NCI-H2171 treated with DMSO at 0.1 percent for 48 hours (cell line): ENCODE measurements at regions not wholly inside any gene's neighbourhood (a gene's known extent, or its start where the extent isn't known, plus 50 kb on each side); places are given as distances from the start of the nearest gene placed in this dataset.
"Not testable (repeated sequence)": the region's sequence is repeated elsewhere in the genome, so short reads cannot be mapped to it uniquely, and the experiment has no call there.

Experiments
- DNase-seq: peaks from one replicate; lab custom pipeline; 2025; lab: John Stamatoyannopoulos, UW

DNA sequence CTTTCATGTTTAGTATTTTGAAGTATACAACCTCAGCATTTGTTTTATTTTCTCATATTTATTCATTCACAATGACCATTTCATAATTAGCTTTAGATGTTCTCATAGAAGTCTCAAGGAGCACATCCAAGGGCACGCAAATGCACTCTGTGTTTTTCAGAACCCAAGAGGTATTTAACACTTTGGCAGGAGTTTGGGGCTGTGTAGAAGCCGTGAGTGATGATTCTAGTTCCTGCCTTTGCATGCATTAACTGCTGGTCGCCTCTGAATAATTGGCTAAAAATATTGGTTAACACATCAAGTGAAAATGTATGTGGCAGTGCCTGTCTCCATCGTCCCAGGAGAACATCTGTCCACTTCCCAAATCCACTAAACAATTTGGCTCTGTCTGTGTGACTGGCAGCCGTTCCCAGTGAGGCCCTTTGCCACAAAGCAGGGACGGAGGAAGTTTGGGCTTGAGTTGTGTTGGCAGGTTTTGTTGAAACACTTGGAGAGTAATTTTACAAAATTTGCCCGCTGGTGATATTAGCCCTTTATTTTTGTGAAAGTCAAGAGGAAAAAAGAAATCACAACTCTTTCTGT is 730.7 kb upstream of the SLIT2 start:
- DNase-seq: peak; percentile 4

DNA sequence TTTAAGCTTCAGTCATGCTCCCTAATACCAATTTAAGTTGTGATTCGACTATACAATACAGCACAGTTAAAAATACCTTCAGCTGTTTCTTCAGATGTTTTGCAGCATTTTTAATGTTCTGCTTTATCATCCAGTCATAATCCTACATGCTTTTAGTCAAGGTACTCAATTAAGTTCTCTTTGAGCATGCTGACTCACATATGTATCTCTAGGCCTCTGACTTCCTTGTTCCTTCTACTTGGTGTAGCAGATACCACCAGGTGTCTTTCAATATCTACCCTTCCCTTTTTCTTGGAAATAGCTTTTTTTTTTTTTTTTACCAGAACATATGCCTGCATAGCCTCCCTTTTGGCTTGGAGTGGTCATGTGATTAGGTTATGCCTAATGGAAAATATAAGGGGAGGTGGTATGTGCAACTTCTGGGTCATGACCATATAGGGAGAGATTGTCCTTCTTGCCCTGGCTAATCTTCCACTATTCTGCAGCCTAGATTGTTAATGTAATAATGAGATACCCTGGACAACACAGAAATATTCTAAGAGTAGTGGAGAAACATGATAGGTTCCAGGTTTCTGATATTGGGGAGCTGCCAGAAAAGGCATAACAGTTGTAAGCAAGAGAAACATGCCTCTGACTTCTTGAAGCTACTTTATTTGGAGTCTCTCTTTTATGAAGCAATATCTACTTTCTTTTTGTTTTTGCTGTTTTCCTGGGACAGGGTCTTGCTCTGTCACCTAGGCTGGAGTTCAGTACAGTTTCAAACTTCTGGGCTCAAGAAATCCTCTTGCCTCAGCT is 737.2 kb upstream of the SLIT2 start:
- DNase-seq: peak; percentile 24

DNA sequence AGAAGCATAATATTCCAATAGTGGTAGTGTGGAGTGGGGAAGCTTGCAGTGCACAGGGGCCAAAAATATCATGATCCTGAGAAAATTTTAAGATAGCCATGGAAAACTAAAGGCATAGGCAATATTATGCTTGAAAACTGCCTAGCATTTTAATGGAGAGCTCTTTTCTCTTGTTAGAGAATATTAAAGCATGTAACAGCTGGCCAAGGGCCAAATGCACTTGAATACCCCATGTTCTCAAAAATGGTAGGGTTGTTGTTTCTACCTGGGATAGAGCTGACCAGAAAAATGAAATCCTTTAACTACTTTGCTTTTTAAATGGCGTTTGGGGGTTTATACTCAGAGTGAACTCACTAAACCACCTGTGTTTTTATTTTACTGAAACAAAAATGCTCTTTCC is 739.6 kb upstream of the SLIT2 start:
- no peak for DNase-seq

DNA sequence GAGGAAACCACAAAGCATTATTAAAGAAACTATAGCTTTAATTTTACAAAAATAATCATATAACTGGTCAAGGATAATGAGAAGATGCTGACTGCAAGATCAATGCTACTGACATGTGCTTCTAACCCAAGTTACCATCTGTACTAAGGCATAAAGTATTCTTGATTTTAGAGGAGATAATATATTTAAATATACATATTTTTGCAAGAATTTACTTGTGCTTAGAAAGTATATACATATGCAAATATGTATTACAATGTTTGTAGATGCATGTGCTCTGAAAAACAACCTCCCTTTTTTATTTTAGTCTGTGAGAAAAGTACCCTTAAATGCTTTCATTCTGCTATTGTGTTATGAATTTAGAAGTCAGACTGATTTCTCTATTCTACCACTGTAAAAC is 740.7 kb upstream of the SLIT2 start:
- no peak for DNase-seq

DNA sequence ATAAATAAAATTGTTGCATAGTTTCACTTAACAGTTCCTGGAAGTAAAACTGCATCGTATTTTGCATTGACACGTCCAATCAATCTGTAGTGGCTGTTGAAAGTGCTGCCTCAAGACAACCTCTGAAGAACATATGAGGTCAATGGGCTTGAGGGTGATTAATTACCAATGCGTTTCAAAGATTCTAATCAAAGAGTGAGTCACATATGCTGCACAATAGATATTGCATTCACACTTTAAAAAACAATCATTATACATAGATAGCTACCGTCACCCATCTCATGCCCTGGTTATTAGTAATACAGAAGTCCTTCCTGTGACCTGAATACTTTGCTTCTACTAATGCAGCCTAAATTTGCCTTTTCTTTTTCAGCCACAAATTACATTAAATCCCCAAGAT is 743.3 kb upstream of the SLIT2 start:
- DNase-seq: no peak

DNA sequence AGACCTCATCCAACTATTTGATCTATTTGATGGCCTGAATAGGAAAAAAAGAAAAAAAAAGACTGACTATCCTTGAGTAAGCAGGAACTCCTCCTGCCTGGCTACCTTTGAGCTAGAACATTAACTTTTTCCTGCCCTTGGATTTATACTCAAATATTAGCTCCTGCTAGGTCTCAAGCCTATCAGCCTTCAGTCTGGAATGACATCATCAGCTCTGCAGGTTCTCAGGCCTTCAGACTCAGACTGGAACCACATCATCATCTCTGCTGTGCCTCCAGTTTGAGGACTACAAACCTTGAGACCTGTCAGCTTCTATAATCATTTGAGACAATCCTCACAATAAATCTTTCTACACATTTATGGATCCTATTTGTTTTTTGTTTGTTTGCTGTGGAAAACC is 754.0 kb upstream of the SLIT2 start:
- DNase-seq: no peak

DNA sequence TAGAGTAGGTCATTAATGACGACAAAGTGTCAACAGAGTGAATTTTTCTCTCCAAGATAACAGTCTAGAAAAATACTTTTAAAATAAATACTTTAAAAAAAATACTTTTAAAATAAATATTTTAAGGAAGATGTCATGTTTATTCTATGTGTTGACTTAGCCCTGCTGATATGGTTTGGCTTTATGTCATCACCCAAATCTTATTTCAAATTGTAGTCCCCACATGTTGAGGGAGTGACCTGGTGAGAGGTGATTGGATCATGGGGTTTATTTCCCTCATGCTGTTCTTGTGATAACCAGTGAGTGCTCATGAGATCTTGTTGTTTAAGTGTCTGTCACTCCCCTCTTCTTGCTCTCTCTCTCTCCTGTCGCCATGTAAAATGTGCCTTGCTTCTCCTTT is 754.9 kb upstream of the SLIT2 start:
- no peak for DNase-seq

DNA sequence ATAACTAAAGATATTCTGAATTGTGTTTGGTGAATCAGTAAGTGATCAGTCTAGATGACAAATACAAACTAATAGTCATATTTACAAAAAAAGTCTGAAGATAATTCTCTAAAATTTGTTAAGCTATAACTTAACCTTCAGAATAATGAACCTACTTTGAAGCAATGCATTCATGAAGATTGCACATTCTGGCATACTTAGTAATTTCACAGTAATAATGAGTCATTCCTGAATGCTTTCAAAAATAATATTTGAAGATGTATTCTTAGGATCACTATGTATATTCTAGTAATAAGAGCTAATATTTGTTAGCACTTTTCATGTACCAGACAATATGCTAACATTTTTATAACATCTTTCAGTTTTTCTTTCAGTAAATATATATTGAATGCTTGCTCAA is 756.7 kb upstream of the SLIT2 start:
- no peak for DNase-seq

DNA sequence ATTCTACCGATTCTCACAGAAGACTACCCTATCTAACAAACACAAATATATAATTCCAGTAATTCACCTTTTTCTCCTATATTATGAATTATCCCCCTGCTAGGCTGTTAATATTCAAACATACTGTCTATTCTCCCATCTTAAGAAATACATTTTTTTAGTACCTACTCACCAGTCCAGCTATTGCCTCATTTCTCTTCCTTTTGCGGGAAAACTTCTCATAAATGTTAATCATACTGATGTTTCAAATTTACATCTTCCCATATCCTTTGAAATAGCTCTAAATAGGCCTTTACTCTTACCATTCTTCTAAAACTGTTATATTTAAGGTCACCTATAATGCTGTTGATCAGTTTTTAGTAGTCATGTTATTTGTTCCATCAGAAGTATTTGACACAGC is 759.1 kb upstream of the SLIT2 start:
- DNase-seq: no peak

DNA sequence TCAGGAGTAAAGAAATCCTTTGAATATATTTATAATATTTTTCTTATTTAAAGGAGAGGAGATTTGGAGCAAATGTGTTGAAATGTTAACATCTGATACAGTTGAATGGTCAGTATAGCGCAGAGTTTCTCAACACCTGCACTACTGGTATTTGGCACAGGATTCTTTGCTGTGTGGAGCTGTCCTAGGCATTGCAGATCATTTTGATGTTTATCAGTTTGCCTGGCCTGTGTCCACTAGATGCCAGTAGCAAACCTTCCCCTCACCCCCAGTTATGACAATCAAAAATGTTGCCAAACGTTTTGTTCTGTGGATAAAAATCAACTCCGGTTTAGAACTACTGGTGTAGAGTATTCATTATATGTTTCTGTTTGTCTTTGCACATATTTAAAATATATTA is 765.3 kb upstream of the SLIT2 start:
- peak; percentile 3 for DNase-seq

DNA sequence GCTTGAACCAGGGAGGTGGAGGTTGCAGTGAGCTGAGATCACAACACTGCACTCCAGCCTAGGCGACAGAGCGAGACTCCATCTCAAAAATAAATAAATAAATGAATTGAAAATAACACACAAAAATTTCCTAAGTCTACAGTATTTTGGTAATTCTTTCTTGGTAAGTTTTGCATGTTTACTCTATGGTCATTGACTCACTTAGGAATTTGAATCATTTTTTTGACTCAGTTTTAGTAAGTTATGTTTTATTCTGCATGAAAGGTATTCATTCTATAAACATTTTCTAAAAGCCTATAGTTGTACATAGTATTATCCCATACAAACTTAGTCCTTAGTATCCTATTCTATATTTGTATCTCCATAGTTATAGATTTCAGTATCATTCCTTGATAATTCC is 772.9 kb upstream of the SLIT2 start:
- no peak for DNase-seq

DNA sequence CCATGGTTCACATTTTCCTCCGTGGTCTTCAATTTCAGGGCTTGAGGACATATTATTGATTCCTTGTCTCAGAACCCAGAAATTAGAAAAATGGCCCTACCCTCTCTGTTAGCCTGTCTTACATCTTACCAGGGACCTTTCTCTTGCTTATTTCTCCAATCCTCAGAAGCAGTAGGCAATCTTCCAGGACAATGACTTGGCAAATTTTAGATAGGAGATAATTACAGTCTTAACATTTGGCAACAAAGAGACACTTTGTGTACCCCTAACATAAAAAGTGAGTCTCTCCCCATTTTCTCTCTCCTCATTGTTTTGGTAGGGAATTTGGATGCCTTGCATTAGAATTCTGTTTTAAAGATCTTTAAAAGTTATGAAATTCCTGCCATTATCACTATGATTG is 778.1 kb upstream of the SLIT2 start:
- DNase-seq: no peak

DNA sequence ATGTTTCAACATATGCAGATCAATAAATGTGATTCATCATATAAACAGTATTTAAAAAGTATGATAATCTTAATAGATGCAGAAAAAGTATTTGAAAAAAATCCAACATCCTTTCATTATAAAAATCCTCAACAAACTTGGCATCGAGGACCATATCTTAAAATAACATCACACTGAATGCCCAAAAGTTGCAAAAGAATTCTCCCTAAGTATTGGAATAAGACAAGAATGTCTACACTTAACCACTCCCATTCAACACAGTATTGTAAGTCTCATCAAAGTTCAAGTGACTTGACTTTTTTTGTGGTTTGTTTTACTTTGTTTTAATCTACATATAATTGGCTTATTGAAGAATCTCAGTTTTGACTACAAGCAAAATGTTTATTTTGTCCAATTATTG is 779.0 kb upstream of the SLIT2 start:
- DNase-seq: no peak

DNA sequence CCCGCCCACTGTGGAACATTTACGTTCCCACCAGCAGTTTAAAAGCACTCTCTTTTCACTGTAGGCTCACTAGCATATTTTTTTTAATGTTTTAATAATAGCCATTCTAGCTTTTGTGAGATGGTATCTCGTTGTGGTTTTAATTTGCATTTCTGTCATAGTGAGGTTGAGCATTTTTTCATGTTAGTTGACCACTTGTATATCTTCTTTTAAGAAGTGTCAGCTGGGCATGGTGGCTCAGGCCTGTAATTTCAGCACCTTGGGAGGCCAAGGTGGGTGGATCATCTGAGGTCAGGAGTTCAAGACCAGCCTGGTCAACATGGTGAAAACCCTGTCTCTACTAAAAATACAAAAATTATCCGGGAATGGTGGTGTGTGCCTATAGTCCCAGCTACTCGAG is 781.7 kb upstream of the SLIT2 start:
- not testable (repeated sequence) for DNase-seq

DNA sequence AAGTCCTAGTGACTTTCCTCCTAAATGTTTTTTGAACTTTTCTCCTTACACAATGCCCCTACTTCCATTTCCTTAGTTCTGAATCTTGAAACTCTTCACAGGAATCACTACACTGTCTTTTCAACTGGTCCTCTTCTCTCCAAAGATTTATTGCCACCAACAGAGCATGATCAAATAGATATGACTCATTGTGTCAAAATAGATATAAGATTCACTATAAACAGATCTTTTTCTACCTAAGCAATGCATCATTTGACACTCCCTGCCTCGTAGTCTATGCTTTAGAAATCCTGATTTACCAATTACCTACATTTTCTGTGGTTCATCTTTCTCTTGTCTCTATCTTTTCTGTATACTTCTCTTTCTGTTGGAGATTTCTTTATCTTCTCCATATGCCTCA is 789.6 kb upstream of the SLIT2 start:
- DNase-seq: no peak

DNA sequence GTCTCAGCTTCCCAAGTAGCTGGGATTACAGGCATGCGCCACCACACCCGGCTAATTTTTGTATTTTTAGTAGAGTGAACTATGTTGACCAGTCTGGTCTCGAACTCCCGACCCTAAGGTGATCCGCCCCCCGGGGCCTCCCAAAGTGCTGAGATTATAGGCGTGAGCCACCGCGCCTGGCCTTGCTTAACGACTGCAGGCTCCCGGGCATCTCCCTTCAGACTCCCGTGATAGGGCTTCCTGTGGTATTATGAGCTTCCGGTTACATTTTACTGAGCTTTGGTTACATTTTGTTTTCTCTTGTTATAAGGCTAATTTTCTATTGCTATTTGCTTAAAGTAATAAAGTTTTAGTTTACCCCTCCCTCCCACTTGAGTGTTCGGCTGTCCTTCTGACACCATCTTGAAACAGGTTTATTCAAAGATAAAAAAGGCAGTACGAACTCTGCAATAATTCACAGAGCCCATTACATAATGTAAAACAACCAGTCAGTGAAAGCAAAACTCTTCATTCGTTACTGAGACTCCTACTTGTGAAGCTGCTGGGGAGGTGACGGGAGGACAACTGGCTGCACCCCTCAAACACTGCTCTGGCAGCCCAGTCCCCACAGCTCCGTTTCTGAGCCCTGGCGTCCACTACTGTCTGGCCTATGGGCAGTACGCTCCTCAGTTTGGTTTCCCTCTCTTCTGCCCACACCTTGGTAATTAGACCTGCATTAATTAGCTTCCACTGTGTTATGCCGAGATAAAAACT is 795.7 kb upstream of the SLIT2 start:
- no peak for DNase-seq

DNA sequence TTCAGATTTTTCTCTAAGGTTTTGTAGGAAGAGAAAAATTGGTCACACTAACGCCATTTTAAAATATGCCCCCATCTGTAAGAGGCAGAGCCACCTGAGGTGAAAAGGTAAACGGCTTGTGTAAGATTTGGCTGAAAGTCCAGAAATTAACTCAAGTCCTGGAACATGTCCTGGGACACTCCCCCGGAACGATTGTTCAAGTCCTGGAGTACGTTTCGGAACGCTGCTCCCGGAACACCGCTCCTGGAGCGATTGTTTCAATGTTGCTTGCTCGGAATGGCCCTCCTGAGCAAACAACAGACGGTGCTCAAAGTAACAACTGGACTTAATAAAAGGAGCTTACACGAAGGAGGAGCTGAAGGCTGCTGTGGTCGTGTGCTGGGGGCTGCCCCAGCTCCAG is 796.5 kb upstream of the SLIT2 start:
- DNase-seq: no peak

DNA sequence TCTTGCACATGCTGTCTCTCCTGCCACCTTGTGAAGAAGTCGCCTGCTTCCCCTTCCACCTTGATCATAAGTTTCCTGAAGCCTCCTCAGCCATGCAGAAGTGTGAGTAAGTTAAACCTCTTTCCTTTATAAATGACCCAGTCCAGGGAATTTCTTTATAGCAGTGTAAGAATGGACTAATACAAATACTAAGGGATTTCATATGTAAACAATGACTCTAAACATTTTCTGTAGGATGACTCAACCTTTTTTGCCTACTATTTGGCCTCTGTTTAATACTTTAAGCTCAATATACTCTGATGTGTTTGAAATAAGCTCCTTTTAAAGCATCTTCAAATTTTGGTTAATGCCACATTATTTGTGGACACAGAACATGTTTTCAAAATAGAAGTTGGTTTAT is 813.5 kb upstream of the SLIT2 start:
- no peak for DNase-seq

DNA sequence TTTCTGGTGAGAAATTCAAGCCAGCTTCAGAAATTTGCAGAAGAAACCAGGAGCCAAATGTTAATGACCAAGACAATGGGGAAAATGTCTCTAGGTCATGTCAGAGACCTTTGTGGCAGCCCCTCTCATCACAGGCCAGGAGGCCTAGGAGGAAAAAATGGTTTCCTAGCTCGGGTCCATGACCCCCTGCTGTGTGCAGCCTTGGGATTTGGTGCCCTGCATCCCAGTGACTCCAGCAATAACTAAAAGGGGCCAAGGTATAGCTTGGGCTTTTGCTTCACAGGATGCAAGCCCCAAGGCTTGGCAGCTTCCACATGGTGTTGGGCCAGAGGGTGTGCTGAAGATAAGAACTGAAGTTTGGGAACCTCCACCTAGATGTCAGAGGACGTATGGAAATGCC is 814.7 kb upstream of the SLIT2 start:
- DNase-seq: no peak

DNA sequence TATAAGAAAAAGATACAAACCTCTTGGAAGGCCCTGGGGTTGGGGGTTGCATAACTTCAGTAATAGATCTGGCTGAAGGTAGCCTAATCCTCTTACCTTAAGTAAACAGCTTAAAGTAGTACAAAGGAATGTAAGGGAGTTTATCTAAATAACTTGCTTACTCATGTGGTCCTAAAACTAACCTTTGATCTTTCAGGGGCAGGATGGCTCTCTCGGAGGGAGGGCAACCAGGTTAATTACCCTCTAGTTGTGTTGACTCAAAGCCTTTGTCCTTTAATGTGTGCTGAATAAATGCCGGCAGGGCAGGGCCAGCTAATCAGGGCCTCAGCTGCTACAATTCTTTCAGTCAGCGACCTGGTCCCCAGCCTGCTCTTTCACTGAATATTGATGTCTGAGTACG is 822.0 kb upstream of the SLIT2 start:
- DNase-seq: no peak

DNA sequence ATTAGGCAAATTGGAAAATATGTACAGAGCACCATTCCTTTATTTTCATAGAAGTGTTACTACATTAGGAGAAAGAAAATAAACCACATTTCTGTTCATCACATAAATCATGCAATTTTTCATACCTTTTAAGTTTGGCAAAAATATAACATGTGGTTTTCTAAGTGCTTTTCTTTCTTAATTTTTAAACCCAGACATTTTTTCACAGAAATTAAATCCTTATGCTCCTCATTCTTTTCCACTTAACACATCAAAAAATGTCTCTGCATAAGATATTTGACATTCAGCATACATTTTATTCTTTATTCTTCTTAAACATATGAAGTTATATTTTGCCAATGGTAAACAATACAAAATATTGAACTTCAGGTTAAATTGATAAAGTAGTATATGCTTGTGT is 826.6 kb upstream of the SLIT2 start:
- no peak for DNase-seq

DNA sequence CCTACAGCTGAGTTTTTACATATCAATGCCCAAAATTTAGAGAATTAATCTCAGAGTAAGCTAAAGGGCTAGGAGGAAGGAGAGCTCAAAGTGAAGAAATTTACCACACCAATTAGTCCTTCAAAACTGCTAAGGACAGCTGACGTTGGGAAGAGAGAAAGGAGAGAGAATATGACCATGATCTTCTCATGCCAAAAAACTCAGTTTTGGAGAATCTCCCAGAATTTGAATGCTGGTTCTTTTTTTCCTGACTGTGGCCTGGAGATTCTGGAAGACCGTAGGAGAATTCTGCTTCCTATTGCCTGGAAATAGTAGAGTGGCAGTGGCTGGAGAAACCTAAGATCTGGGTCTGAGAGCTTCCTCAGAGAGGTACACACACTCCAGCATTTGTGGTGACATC is 834.4 kb upstream of the SLIT2 start:
- no peak for DNase-seq

DNA sequence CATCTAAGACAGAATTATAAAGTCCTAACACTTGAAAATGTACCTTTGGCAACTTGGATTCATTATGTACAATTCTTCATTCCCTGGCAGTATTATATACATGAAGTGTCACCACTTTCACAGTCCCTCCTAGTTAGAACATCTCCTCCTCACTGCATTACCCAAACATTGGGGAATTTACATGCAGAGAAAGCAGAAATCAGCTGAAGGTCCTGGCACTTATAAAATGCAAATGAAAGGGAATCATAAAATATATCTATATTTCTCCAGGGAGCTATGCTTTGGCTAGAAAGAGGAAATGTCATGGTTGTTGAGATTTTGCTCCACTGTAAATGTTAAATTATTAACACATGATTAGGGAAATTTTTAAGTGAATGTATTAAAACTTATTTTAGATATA is 835.6 kb upstream of the SLIT2 start:
- no peak for DNase-seq
